ENCODE measurements at regions not wholly inside any gene's neighbourhood (a gene's known extent, or its start where the extent isn't known, plus 50 kb on each side); places are given as distances from the start of the nearest gene placed in this dataset.

- Histone ChIP-seq H3F3A (ENCODE audit: low read depth) (no peaks in the 10 kb centered on the region), H3K27ac (no peak overlapping the region), H3K9me3 (ENCODE audit: low read depth) (peaks cover 5% of the 10 kb centered on the region), H3K4me2 (no peak overlapping the region), H3K27me3 (no peaks in the 10 kb centered on the region), H3K4me1 (no peaks in the 10 kb centered on the region), H2AFZ (replicated peaks) (no peak overlapping the region), H3K36me3 (no peaks in the 10 kb centered on the region), H3K4me3 (no peak overlapping the region), H3K9ac (no peak overlapping the region), H3K79me2 (ENCODE audit: low read depth) (no peaks in the 10 kb centered on the region), H4K20me1 (ENCODE audit: low read depth) (no peaks in the 10 kb centered on the region)
- Mint-ChIP-seq H3K4me3 (no peak overlapping the region), H3K36me3 (no peaks in the 10 kb centered on the region), H3K9me3 (no peaks in the 10 kb centered on the region), H3K4me1 (no peaks in the 10 kb centered on the region), H3K27me3 (ENCODE audit: insufficient read depth, low read depth) (no peaks in the 10 kb centered on the region), H3K27ac (no peak overlapping the region)
- TF ChIP-seq EZH2phosphoT487 (IDR thresholded peaks at IDR 0.05): no peak
- no peak for TF ChIP-seq EZH2 (IDR thresholded peaks at IDR 0.05)
- no peak for TF ChIP-seq CTCF (IDR thresholded peaks at IDR 0.05)
- no peak for DNase-seq (ENCODE audit: low spot score)
These were observed 193.7 kb upstream of the SPANXN4 start for GRCh38 chrX:142831961-142832530.

GRCh38 chrX:142854970-142855369, 170.8 kb upstream of the SPANXN4 start:
- Histone ChIP-seq H4K20me1 (ENCODE audit: low read depth) (no peaks in the 10 kb centered on the region), H3K9me3 (ENCODE audit: low read depth) (peaks cover 7% of the 10 kb centered on the region), H3F3A (ENCODE audit: low read depth) (no peaks in the 10 kb centered on the region), H3K27me3 (no peaks in the 10 kb centered on the region), H3K4me3 (no peak overlapping the region), H3K79me2 (ENCODE audit: low read depth) (no peaks in the 10 kb centered on the region), H3K36me3 (no peaks in the 10 kb centered on the region), H3K4me1 (no peaks in the 10 kb centered on the region), H2AFZ (replicated peaks) (no peak overlapping the region), H3K4me2 (no peak overlapping the region), H3K27ac (no peak overlapping the region), H3K9ac (no peak overlapping the region)
- Mint-ChIP-seq H3K27ac (no peak overlapping the region), H3K4me3 (no peak overlapping the region), H3K36me3 (no peaks in the 10 kb centered on the region), H3K27me3 (ENCODE audit: insufficient read depth, low read depth) (peaks cover 2% of the 10 kb centered on the region), H3K4me1 (no peaks in the 10 kb centered on the region), H3K9me3 (peaks cover 3% of the 10 kb centered on the region)
- no peak for TF ChIP-seq EZH2 (IDR thresholded peaks at IDR 0.05)
- TF ChIP-seq CTCF (IDR thresholded peaks at IDR 0.05): no peak
- TF ChIP-seq EZH2phosphoT487 (IDR thresholded peaks at IDR 0.05): no peak
- DNase-seq (ENCODE audit: low spot score): no peak

- Histone ChIP-seq H3F3A (ENCODE audit: low read depth) (no peaks in the 10 kb centered on the region), H3K79me2 (ENCODE audit: low read depth) (no peaks in the 10 kb centered on the region), H3K4me3 (no peak overlapping the region), H3K9ac (no peak overlapping the region), H3K4me2 (no peak overlapping the region), H3K27ac (no peak overlapping the region), H3K36me3 (no peaks in the 10 kb centered on the region), H4K20me1 (ENCODE audit: low read depth) (no peaks in the 10 kb centered on the region), H2AFZ (replicated peaks) (no peak overlapping the region), H3K27me3 (no peaks in the 10 kb centered on the region), H3K4me1 (no peaks in the 10 kb centered on the region), H3K9me3 (ENCODE audit: low read depth) (peaks cover 3% of the 10 kb centered on the region)
- TF ChIP-seq EZH2 (IDR thresholded peaks at IDR 0.05): no peak
- TF ChIP-seq CTCF (IDR thresholded peaks at IDR 0.05): no peak
- TF ChIP-seq EZH2phosphoT487 (IDR thresholded peaks at IDR 0.05): no peak
- Mint-ChIP-seq H3K36me3 (no peaks in the 10 kb centered on the region), H3K4me1 (no peaks in the 10 kb centered on the region), H3K4me3 (no peak overlapping the region), H3K27ac (no peak overlapping the region), H3K9me3 (peaks cover 4% of the 10 kb centered on the region), H3K27me3 (ENCODE audit: insufficient read depth, low read depth) (no peaks in the 10 kb centered on the region)
- DNase-seq (ENCODE audit: low spot score): no peak
These were observed 164.8 kb upstream of the SPANXN4 start for GRCh38 chrX:142860944-142861343.
